WTC11 (cell line): ENCODE measurements at regions not wholly inside any gene's neighbourhood (a gene's known extent, or its start where the extent isn't known, plus 50 kb on each side); places are given as distances from the start of the nearest gene placed in this dataset.

Source experiments
- ATF2 ChIP-seq: sonication (generic); formaldehyde crosslinking; IDR thresholded peaks from 2 replicates; pipeline ENCODE4 v1.8.1; 2022; ENCODE audit warnings: low read depth, missing genetic modification reagents, borderline replicate concordance
- ATF3 ChIP-seq: sonication (generic); formaldehyde crosslinking; conservative IDR thresholded peaks from 2 replicates; pipeline ENCODE4 v1.8.1; 2022; ENCODE audit warnings: mild to moderate bottlenecking, missing genetic modification reagents
- JAZF1 ChIP-seq: fragments of 250-450 bp; sonication (Bioruptor Pico); IDR thresholded peaks from 2 replicates; pipeline ENCODE4 v1.9.0; 2021; ENCODE audit warnings: moderate library complexity, mild to moderate bottlenecking, inconsistent platforms
- MAX ChIP-seq: sonication (generic); formaldehyde crosslinking; IDR thresholded peaks from 2 replicates; pipeline ENCODE4 v1.8.0; 2022; ENCODE audit warnings: mild to moderate bottlenecking, missing genetic modification reagents
- NFYB ChIP-seq: sonication (generic); formaldehyde crosslinking; conservative IDR thresholded peaks from 2 replicates; pipeline ENCODE4 v1.8.0; 2022; ENCODE audit warnings: low read depth, missing genetic modification reagents
- SOX15 ChIP-seq: fragments of 250-450 bp; sonication (Bioruptor Pico); IDR thresholded peaks from 2 replicates; pipeline ENCODE4 v1.9.0; 2021; ENCODE audit warnings: mild to moderate bottlenecking
- TCF7 ChIP-seq: sonication (generic); formaldehyde crosslinking; IDR thresholded peaks from 2 replicates; pipeline ENCODE4 v1.8.0; 2022; ENCODE audit warnings: mild to moderate bottlenecking, low read depth, missing genetic modification reagents, moderate library complexity
- TEAD4 ChIP-seq: sonication (generic); formaldehyde crosslinking; IDR thresholded peaks from 2 replicates; pipeline ENCODE4 v1.8.0; 2022; ENCODE audit warnings: mild to moderate bottlenecking, missing genetic modification reagents
- USF1 ChIP-seq: sonication (generic); formaldehyde crosslinking; IDR thresholded peaks from 2 replicates; pipeline ENCODE4 v1.8.0; 2022; ENCODE audit warnings: mild to moderate bottlenecking, missing genetic modification reagents
- ZNF416 ChIP-seq: fragments of 250-450 bp; sonication (Bioruptor Pico); IDR thresholded peaks from 2 replicates; pipeline ENCODE4 v1.9.0; 2021; ENCODE audit warnings: mild to moderate bottlenecking, inconsistent platforms
- TF ChIP-seq, protein P1 (sequence below): fragments of 200-600 bp; IDR thresholded peaks from 2 replicates; pipeline ENCODE4 v1.8.0; 2022; ENCODE audit warnings: antibody characterized with exemption
- TF ChIP-seq, protein P2 (sequence below): sonication (generic); formaldehyde crosslinking; IDR thresholded peaks from 2 replicates; pipeline ENCODE4 v1.8.1; 2023; ENCODE audit warnings: mild to moderate bottlenecking, missing genetic modification reagents, borderline replicate concordance

DNA sequence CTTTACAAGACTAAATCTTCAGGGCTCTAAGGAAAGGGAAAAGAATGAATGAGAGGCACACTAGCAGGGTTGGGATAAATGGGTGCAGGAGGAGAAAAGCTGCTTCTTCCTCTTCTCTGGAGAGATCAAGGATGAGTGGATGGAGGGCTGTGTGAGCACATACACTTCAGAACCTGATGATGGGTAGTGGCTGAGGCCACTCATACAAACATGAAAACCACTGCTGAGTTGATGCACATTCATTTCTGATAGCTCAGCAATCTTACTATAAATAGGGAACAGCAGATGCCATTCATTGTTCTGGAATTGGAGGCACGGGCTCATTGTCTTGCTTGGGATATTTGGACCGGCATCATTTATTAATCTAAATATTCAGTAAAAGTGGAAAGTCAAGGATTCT is 152.4 kb upstream of the KCTD1 start:
- TF ChIP-seq, protein P1, sequence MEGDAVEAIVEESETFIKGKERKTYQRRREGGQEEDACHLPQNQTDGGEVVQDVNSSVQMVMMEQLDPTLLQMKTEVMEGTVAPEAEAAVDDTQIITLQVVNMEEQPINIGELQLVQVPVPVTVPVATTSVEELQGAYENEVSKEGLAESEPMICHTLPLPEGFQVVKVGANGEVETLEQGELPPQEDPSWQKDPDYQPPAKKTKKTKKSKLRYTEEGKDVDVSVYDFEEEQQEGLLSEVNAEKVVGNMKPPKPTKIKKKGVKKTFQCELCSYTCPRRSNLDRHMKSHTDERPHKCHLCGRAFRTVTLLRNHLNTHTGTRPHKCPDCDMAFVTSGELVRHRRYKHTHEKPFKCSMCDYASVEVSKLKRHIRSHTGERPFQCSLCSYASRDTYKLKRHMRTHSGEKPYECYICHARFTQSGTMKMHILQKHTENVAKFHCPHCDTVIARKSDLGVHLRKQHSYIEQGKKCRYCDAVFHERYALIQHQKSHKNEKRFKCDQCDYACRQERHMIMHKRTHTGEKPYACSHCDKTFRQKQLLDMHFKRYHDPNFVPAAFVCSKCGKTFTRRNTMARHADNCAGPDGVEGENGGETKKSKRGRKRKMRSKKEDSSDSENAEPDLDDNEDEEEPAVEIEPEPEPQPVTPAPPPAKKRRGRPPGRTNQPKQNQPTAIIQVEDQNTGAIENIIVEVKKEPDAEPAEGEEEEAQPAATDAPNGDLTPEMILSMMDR = no peak
- TF ChIP-seq ATF2 (no peak), JAZF1 (no peak), NFYB (CRISPR knock-in tag) (no peak), SOX15 (CRISPR knock-in tag) (no peak), ATF3 (CRISPR knock-in tag) (no peak), USF1 (CRISPR knock-in tag) (no peak), TCF7 (no peak), MAX (no peak), ZNF416 (CRISPR knock-in tag) (no peak), TEAD4 (CRISPR knock-in tag) (no peak)
- TF ChIP-seq, protein P2, sequence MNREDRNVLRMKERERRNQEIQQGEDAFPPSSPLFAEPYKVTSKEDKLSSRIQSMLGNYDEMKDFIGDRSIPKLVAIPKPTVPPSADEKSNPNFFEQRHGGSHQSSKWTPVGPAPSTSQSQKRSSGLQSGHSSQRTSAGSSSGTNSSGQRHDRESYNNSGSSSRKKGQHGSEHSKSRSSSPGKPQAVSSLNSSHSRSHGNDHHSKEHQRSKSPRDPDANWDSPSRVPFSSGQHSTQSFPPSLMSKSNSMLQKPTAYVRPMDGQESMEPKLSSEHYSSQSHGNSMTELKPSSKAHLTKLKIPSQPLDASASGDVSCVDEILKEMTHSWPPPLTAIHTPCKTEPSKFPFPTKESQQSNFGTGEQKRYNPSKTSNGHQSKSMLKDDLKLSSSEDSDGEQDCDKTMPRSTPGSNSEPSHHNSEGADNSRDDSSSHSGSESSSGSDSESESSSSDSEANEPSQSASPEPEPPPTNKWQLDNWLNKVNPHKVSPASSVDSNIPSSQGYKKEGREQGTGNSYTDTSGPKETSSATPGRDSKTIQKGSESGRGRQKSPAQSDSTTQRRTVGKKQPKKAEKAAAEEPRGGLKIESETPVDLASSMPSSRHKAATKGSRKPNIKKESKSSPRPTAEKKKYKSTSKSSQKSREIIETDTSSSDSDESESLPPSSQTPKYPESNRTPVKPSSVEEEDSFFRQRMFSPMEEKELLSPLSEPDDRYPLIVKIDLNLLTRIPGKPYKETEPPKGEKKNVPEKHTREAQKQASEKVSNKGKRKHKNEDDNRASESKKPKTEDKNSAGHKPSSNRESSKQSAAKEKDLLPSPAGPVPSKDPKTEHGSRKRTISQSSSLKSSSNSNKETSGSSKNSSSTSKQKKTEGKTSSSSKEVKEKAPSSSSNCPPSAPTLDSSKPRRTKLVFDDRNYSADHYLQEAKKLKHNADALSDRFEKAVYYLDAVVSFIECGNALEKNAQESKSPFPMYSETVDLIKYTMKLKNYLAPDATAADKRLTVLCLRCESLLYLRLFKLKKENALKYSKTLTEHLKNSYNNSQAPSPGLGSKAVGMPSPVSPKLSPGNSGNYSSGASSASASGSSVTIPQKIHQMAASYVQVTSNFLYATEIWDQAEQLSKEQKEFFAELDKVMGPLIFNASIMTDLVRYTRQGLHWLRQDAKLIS (CRISPR knock-in tag) = no peak
